SK-N-SH (cell line): ENCODE measurements at regions not wholly inside any gene's neighbourhood (a gene's known extent, or its start where the extent isn't known, plus 50 kb on each side); places are given as distances from the start of the nearest gene placed in this dataset.

Experiments
- CTCF ChIA-PET: fragments of 300-600, 350-600 bp; formaldehyde crosslinking; extraction: SDS; loops from one replicate; lab custom pipeline; 2021; lab: Yijun Ruan, JAX
- POLR2A ChIA-PET: fragments of 350-600 bp; sonication (Branson Sonifier 250); formaldehyde crosslinking; extraction: SDS; loops from one replicate; lab custom pipeline; 2020; ENCODE audit warnings: antibody characterized with exemption, inconsistent platforms; lab: Yijun Ruan, JAX
- DNase-seq: peaks from one replicate; pipeline ENCODE4 v3.0.0; 2012
- H2AFZ ChIP-seq: fragments of 200-600 bp; sonication (generic); 2 replicates; pipeline ENCODE4 v1.8.1; 2016; ENCODE audit warnings: antibody characterized with exemption, mild to moderate bottlenecking, low read depth
- H3F3A ChIP-seq: fragments of 200-600 bp; sonication (generic); replicated peaks from 2 replicates; pipeline ENCODE3; 2016; ENCODE audit warnings: antibody characterized with exemption, mild to moderate bottlenecking; ENCODE audit not compliant: insufficient read depth
- H3K27ac ChIP-seq, 2 experiments: fragments of 200-500 bp in 1 of 2; fragments of 200-600 bp in 1 of 2; sonication (Bioruptor generic) in 1 of 2; sonication (generic), shearing (Covaris generic) in 1 of 2; 2 replicates each; pipeline versions ENCODE4 v1.5.1 to v1.6.1; 2014 to 2016; ENCODE audit warnings: low read depth in 2 of 2, inconsistent platforms in 1 of 2, low read length in 1 of 2, mild to moderate bottlenecking in 1 of 2, mixed read lengths in 1 of 2
- H3K27me3 ChIP-seq: fragments of 200-600 bp; sonication (generic), shearing (Covaris generic); 2 replicates; pipeline ENCODE4 v1.6.1; 2016; ENCODE audit warnings: mixed run types; ENCODE audit not compliant: insufficient read depth
- H3K36me3 ChIP-seq, 2 experiments: fragments of 200-500 bp in 1 of 2; fragments of 200-600 bp in 1 of 2; sonication (Bioruptor generic) in 1 of 2; sonication (generic) in 1 of 2; replicated peaks in 1 of 2; 2 replicates each; pipeline versions ENCODE3 to v1.5.1; 2014 to 2016; ENCODE audit warnings: low read length in 1 of 2, mild to moderate bottlenecking in 1 of 2; ENCODE audit not compliant: insufficient read depth in 2 of 2, control insufficient read depth in 1 of 2
- H3K4me1 ChIP-seq, 2 experiments: fragments of 200-500 bp in 1 of 2; fragments of 200-600 bp in 1 of 2; sonication (Bioruptor generic) in 1 of 2; sonication (generic), shearing (Covaris generic) in 1 of 2; 2 replicates each; pipeline versions ENCODE4 v1.5.1 to v1.6.1; 2014 to 2016; ENCODE audit warnings: low read depth in 1 of 2, low read length in 1 of 2, mixed run types in 1 of 2; ENCODE audit not compliant: insufficient read depth in 2 of 2, control insufficient read depth in 1 of 2
- H3K4me2 ChIP-seq: fragments of 200-600 bp; sonication (generic), shearing (Covaris generic); 2 replicates; pipeline ENCODE4 v1.6.1; 2017; ENCODE audit warnings: mixed run types
- H3K4me3 ChIP-seq, 2 experiments: fragments of 200-500 bp in 1 of 2; fragments of 200-600 bp in 1 of 2; sonication (Bioruptor generic) in 1 of 2; sonication (generic), shearing (Covaris generic) in 1 of 2; 2 replicates each; pipeline versions ENCODE4 v1.5.1 to v1.8.1; 2014 to 2016; ENCODE audit warnings: low read depth in 2 of 2, inconsistent platforms in 1 of 2, low read length in 1 of 2, mild to moderate bottlenecking in 1 of 2, mixed read lengths in 1 of 2, moderate library complexity in 1 of 2
- H3K79me2 ChIP-seq: fragments of 200-600 bp; sonication (generic); 2 replicates; pipeline ENCODE4 v1.8.1; 2017; ENCODE audit warnings: mild to moderate bottlenecking; ENCODE audit not compliant: insufficient read depth
- H3K9ac ChIP-seq: fragments of 200-600 bp; sonication (generic); 2 replicates; pipeline ENCODE4 v1.6.1; 2017; ENCODE audit warnings: mixed run types
- H3K9me2 ChIP-seq: fragments of 200-600 bp; sonication (generic); 2 replicates; pipeline ENCODE4 v1.6.1; 2017; ENCODE audit warnings: mixed run types
- H3K9me3 ChIP-seq: fragments of 200-600 bp; sonication (generic); 2 replicates; pipeline ENCODE4 v1.6.1; 2017; ENCODE audit warnings: mixed run types, mild to moderate bottlenecking, moderate library complexity
- H4K20me1 ChIP-seq: fragments of 200-600 bp; sonication (generic); 2 replicates; pipeline ENCODE4 v1.6.1; 2017; ENCODE audit warnings: mild to moderate bottlenecking, mixed run types; ENCODE audit not compliant: insufficient read depth
- FOXJ3 ChIP-seq: sonication (generic); formaldehyde crosslinking; IDR thresholded peaks from 2 replicates; pipeline ENCODE4 v1.5.1; 2020; ENCODE audit warnings: mild to moderate bottlenecking, missing genetic modification reagents
- MAX ChIP-seq: IDR thresholded peaks from 2 replicates; pipeline ENCODE4 v1.4.0; 2012; ENCODE audit warnings: low read depth
- PBX3 ChIP-seq: IDR thresholded peaks from 2 replicates; pipeline ENCODE4; 2012
- RAD21 ChIP-seq: IDR thresholded peaks from 2 replicates; pipeline ENCODE4 v1.6.1; 2012; ENCODE audit warnings: mild to moderate bottlenecking, low read length
- RXRA ChIP-seq: IDR thresholded peaks from 2 replicates; pipeline ENCODE4 v1.4.0; 2012; ENCODE audit warnings: low read depth, mild to moderate bottlenecking, borderline replicate concordance
- SMC3 ChIP-seq: IDR thresholded peaks from 2 replicates; pipeline ENCODE4 v1.6.1; 2012; ENCODE audit warnings: low read depth, low read length, improper control_type of control experiment
- TAF1 ChIP-seq: IDR thresholded peaks from 2 replicates; pipeline ENCODE4 v1.6.1; 2012; ENCODE audit warnings: low read depth, mild to moderate bottlenecking, low read length, moderate library complexity, borderline replicate concordance
- USF1 ChIP-seq: IDR thresholded peaks from 2 replicates; pipeline ENCODE4 v1.4.0; 2012; ENCODE audit warnings: low read depth, borderline replicate concordance
- YY1 ChIP-seq: IDR thresholded peaks from 2 replicates; pipeline ENCODE4 v1.4.0; 2012; ENCODE audit warnings: low read depth, mild to moderate bottlenecking
- WGBS: methylation state at CpG from one replicate; pipeline ENCODE4 v1.1.6; 2017; ENCODE audit warnings: low lambda C conversion rate; 5-methylcytosine and 5-hydroxymethylcytosine counted together

GRCh38 chr2:58447586-58447985 is 206.5 kb upstream of the FANCL start (continued):
- no peak for TF ChIP-seq USF1

- no peak overlapping the region for H2AFZ ChIP-seq
- no peak overlapping the region for H3K4me2 ChIP-seq
- TF ChIP-seq YY1 (no peak), TAF1 (no peak), FOXJ3 (no peak), RAD21 (no peak)
- CTCF ChIA-PET, result interaction anchor here (1.0 kb wide), 1 partner anchor 23 kb away, joined by 4 read pairs; no protein-coding TSS in a partner anchor
- no peaks in the 10 kb centered on the region for H3K9me3 ChIP-seq
- H3K9ac ChIP-seq, result no peak overlapping the region
- H3K36me3 ChIP-seq, result no peaks in the 10 kb centered on the region
- no peak overlapping the region for H3K4me3 ChIP-seq
- H3K9me2 ChIP-seq, result no peaks in the 10 kb centered on the region
- H3K27ac ChIP-seq, result no peak overlapping the region
- no peak for DNase-seq
- H3F3A ChIP-seq, result no peaks in the 10 kb centered on the region
- H3K4me1 ChIP-seq, result no peaks in the 10 kb centered on the region
- no peaks in the 10 kb centered on the region for H3K79me2 ChIP-seq
- H3K27me3 ChIP-seq, result no peaks in the 10 kb centered on the region
- 31% methylated on average over 3 of the region's 3 CpGs for WGBS
- POLR2A ChIA-PET, result no interaction called here
- H4K20me1 ChIP-seq, result no peaks in the 10 kb centered on the region
These were observed 200.5 kb upstream of the FANCL start for GRCh38 chr2:58441643-58442042.

- Histone ChIP-seq H3K9me3 (no peaks in the 10 kb centered on the region), H3K4me1 (no peaks in the 10 kb centered on the region; a peak in 1 of 4 replicates), H3F3A (no peaks in the 10 kb centered on the region), H3K27ac (no peak overlapping the region), H2AFZ (no peak overlapping the region), H3K9ac (no peak overlapping the region), H4K20me1 (no peaks in the 10 kb centered on the region), H3K4me2 (no peak overlapping the region), H3K4me3 (no peak overlapping the region), H3K27me3 (no peaks in the 10 kb centered on the region), H3K9me2 (no peaks in the 10 kb centered on the region), H3K79me2 (no peaks in the 10 kb centered on the region), H3K36me3 (no peaks in the 10 kb centered on the region)
- TF ChIP-seq RXRA, result no peak
- TF ChIP-seq MAX, result no peak
- no peak for TF ChIP-seq SMC3
- TF ChIP-seq PBX3, result no peak
- no peak for TF ChIP-seq RAD21
- no peak for DNase-seq
- WGBS, result 52% methylated on average over 5 of the region's 5 CpGs
- POLR2A ChIA-PET, result no interaction called here
- CTCF ChIA-PET, result no interaction called here
These were observed 195.7 kb upstream of the FANCL start for GRCh38 chr2:58436872-58437271.
